Thyroid gland (tissue), 4 donors: ENCODE measurements at regions not wholly inside any gene's neighbourhood (a gene's known extent, or its start where the extent isn't known, plus 50 kb on each side); places are given as distances from the start of the nearest gene placed in this dataset.

Source experiments
- DNase-seq, 2 donors: peaks; one replicate each; pipeline ENCODE4 v3.0.0-alpha.2; 2019
- H3K27ac ChIP-seq, 3 donors: fragments of 200-600 bp; sonication (generic); 1 replicate in 2 of 3; 2 replicates in 1 of 3; pipeline ENCODE4 v1.5.1; 2016 to 2019; ENCODE audit warnings: mild to moderate bottlenecking in 1 of 3, moderate library complexity in 1 of 3
- H3K27me3 ChIP-seq: fragments of 200-600 bp; sonication (generic); one replicate; pipeline ENCODE4 v1.5.1; 2019
- H3K36me3 ChIP-seq, 2 donors: fragments of 200-600 bp; sonication (generic); one replicate each; pipeline ENCODE4 v1.5.1; 2016 to 2019
- H3K4me1 ChIP-seq, 2 donors: fragments of 200-600 bp; sonication (generic); one replicate each; pipeline ENCODE4 v1.5.1; 2017 to 2019
- H3K4me3 ChIP-seq, 3 donors: fragments of 200-600 bp; sonication (generic); replicated peaks in 1 of 3; 1 replicate in 2 of 3; 2 replicates in 1 of 3; pipeline ENCODE4 v1.5.1; 2016; ENCODE audit warnings: mild to moderate bottlenecking in 1 of 3
- H3K9me3 ChIP-seq: fragments of 200-600 bp; sonication (generic); one replicate; pipeline ENCODE4 v1.5.1; 2017
- POLR2A ChIP-seq, 2 donors: fragments of 450-650 bp; IDR thresholded peaks; one replicate each; pipeline ENCODE4 v1.6.1; 2017; ENCODE audit warnings: antibody characterized with exemption in 2 of 2, mild to moderate bottlenecking in 2 of 2, moderate library complexity in 1 of 2
- WGBS, 2 donors: methylation state at CpG; one replicate each; pipeline ENCODE4 v1.1.5; 2017; 5-methylcytosine and 5-hydroxymethylcytosine counted together
- intact Hi-C: fragments of 100-400 bp; cut with DNase I; formaldehyde crosslinking; loops from one replicate; pipeline ENCODE4 v1.15.1; 2023
- TF ChIP-seq, protein P1 (sequence below), 6 experiments: fragments of 200-600 bp in 3 of 6; fragments of 450-650 bp in 3 of 6; sonication (generic) in 3 of 6; IDR thresholded peaks; one replicate each; pipeline ENCODE4 v1.5.1; 2016 to 2019; ENCODE audit warnings: antibody characterized with exemption in 6 of 6, mild to moderate bottlenecking in 2 of 6, inconsistent platforms in 1 of 6, moderate library complexity in 1 of 6

DNA sequence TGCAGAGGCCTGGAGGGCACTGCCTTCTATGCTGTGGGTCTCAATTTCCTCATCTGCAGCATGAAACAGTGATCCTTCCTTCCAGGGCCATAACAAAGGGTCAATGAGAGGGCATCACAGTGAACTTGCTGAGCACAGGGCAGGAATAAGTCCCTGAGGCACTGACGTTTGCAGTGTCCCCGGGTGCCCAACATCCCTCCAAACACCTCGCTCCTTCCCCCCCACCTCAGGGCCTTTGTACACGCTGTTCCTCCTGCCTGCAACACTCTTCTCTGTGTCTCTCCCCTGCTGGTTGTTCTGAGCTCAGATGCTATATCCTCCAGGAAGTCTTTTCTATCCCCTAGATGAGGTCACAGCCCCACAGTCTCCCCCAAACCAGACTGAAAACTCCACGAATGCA, 59.7 kb upstream of the TCF20 start:
- Histone ChIP-seq H3K36me3 (no peaks in the 10 kb centered on the region), H3K9me3 (no peaks in the 10 kb centered on the region), H3K27me3 (no peaks in the 10 kb centered on the region), H3K27ac (no peak overlapping the region), H3K4me1 (peaks cover 2 to 3% of the 10 kb centered on the region in 2 donors), H3K4me3 (no peak overlapping the region)
- TF ChIP-seq, protein P1, sequence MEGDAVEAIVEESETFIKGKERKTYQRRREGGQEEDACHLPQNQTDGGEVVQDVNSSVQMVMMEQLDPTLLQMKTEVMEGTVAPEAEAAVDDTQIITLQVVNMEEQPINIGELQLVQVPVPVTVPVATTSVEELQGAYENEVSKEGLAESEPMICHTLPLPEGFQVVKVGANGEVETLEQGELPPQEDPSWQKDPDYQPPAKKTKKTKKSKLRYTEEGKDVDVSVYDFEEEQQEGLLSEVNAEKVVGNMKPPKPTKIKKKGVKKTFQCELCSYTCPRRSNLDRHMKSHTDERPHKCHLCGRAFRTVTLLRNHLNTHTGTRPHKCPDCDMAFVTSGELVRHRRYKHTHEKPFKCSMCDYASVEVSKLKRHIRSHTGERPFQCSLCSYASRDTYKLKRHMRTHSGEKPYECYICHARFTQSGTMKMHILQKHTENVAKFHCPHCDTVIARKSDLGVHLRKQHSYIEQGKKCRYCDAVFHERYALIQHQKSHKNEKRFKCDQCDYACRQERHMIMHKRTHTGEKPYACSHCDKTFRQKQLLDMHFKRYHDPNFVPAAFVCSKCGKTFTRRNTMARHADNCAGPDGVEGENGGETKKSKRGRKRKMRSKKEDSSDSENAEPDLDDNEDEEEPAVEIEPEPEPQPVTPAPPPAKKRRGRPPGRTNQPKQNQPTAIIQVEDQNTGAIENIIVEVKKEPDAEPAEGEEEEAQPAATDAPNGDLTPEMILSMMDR (IDR thresholded peaks at IDR 0.05), result no peak
- no peak for TF ChIP-seq POLR2A (IDR thresholded peaks at IDR 0.05)
- DNase-seq, result no peak
- intact Hi-C loops, result no loop called here
- WGBS, 2 donors, result 76 to 92% methylated on average over 5 of the region's 5 CpGs

DNA sequence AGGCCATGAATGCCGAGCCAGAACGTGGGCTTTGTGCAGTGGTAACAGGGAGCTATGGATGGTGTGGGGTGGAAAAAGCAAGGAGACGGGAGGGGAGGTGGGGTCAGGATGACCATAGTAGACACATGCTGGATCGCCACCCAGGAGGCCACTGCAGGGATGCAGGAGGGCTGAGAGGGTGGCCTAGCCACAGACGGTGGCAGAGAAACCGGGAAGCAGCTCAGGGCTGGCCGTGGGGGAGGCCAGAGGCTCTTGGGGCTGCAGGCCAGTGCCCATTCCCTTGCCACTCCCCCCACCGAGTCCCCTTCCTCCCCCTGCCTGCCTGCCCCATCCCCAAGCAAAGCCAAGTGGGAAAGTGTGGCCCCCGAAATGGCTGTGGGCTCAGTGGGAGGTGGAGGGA, 59.1 kb upstream of the TCF20 start:
- no peak overlapping the region for H3K4me3 ChIP-seq
- H3K27me3 ChIP-seq, result no peaks in the 10 kb centered on the region
- TF ChIP-seq, protein P1 (IDR thresholded peaks at IDR 0.05), result no peak
- TF ChIP-seq POLR2A (IDR thresholded peaks at IDR 0.05), result no peak
- H3K9me3 ChIP-seq, result no peaks in the 10 kb centered on the region
- no peaks in the 10 kb centered on the region for H3K36me3 ChIP-seq
- WGBS, 2 donors, result 88 to 93% methylated on average over 7 of the region's 9 CpGs
- no peak overlapping the region for H3K27ac ChIP-seq
- H3K4me1 ChIP-seq, result peaks cover 5 to 8% of the 10 kb centered on the region in 2 donors
- DNase-seq, result no peak
- intact Hi-C loops, result no loop called here

DNA sequence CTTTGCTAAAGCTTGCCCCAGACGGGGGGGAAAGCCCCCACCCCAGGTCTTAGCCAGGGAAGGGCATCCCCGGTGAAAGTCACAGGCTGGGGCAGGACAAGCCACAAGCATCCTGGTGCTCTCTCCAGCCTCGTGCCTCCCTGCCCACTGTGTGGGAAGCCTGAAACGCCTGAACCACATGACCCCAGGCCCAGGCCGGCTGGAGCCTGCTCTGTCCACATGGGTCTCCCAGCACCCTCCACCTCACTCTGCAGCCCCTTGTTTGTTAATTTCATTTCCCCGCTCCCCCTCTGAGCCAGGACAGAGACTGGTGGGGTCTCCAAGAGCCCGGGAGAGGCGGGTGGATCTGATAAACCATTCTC, 58.3 kb upstream of the TCF20 start:
- H3K4me1 ChIP-seq, result peaks cover 5 to 8% of the 10 kb centered on the region in 2 donors
- TF ChIP-seq, protein P1 (IDR thresholded peaks at IDR 0.05), result no peak
- no peak for TF ChIP-seq POLR2A (IDR thresholded peaks at IDR 0.05)

DNA sequence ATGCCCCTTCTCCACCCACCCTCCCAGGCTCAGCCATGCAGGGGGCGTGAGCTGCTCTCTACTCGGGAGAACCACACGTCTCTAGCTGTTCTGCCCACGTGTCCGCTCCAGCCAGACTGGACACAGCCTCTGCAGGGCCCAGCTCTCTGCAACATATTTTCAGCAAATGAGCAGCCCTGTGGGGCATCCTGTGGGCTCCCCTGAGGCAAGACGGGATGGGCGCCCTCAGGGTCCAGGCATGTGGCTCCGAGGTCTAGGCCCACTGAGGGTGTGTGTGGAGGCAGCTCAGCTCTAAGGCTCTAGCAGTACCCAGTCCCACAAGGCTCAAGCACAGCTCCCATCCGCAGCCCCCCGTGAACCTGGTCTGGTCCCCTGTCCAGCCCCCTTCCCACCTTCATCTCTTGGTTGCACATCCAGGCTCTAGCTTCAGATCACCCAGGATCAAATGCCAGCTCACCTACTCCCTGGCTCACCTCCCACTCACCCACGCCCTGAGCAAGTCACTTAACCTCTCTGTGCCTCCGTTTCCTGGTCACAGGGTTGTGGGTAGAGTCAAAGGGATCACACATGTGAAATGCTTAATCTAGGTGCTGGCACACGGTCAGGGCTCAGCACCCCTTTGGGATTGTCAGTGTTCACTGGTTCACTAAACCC, 57.8 kb upstream of the TCF20 start:
- intact Hi-C loops, result no loop called here
- H3K4me1 ChIP-seq, result peaks cover 5 to 8% of the 10 kb centered on the region in 2 donors
- no peaks in the 10 kb centered on the region for H3K36me3 ChIP-seq
- H3K9me3 ChIP-seq, result no peaks in the 10 kb centered on the region
- H3K4me3 ChIP-seq, result no peak overlapping the region
- 82 to 90% methylated on average over 13 of the region's 13 CpGs for WGBS, 2 donors
- TF ChIP-seq POLR2A (IDR thresholded peaks at IDR 0.05), result no peak
- TF ChIP-seq, protein P1 (IDR thresholded peaks at IDR 0.05), result no peak
- no peak overlapping the region for H3K27ac ChIP-seq
- H3K27me3 ChIP-seq, result no peaks in the 10 kb centered on the region
- no peak for DNase-seq

More for the DNA sequence above, 58.3 kb upstream of the TCF20 start:
- Histone ChIP-seq H3K27me3 (no peaks in the 10 kb centered on the region), H3K4me3 (no peak overlapping the region), H3K9me3 (no peaks in the 10 kb centered on the region), H3K36me3 (no peaks in the 10 kb centered on the region), H3K27ac (no peak overlapping the region)
- DNase-seq, result no peak
- intact Hi-C loops, result no loop called here
- WGBS, 2 donors, result 82 to 89% methylated on average over 6 to 7 of the region's 8 CpGs

DNA sequence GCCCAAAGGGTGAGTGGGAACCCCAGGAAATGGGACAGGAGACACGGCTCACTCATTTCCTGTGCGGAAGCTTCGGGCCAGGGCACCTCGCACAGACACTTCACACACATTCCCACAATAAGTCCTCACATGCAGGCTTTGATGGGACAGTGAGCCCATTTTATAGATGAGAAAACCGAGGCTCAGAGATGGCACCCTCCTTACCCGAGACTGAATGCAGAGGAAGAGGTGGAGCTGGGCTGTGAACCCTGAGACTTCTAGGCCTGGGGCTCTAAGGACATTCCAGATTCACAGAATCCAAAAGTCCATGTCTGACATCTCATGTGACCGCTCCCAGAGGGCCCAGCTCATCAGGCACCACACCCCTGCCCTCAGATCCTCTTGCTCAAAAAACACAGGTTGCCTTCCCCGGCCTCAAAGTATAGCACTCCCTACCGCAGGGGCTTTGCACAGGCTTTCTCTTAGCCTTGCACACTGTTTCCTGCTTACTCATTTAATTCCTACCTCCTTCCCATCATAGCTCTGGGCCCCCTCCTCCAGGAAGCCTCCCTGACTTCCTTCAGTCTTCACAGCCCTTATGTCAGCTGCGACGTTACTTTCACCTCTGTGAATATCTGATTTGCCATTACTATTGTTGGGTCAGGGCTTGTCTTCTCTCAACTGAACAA, 57.1 kb upstream of the TCF20 start:
- H3K27me3 ChIP-seq, result no peaks in the 10 kb centered on the region
- 82 to 91% methylated on average over 11 of the region's 11 CpGs for WGBS, 2 donors
- H3K36me3 ChIP-seq, result no peaks in the 10 kb centered on the region
- no peak overlapping the region for H3K4me3 ChIP-seq
- peaks cover 5 to 8% of the 10 kb centered on the region in 2 donors for H3K4me1 ChIP-seq
- intact Hi-C loops, result no loop called here
- no peaks in the 10 kb centered on the region for H3K9me3 ChIP-seq
- no peak for TF ChIP-seq POLR2A (IDR thresholded peaks at IDR 0.05)
- TF ChIP-seq, protein P1 (IDR thresholded peaks at IDR 0.05), result no peak
- H3K27ac ChIP-seq, result no peak overlapping the region
- no peak for DNase-seq
